Activated naive CD8-positive, alpha-beta T cell treated with anti-CD3 and anti-CD28 coated beads for 36 hours (primary cell): ENCODE measurements at regions not wholly inside any gene's neighbourhood (a gene's known extent, or its start where the extent isn't known, plus 50 kb on each side); places are given as distances from the start of the nearest gene placed in this dataset.

Experiments used
- DNase-seq: peaks from one replicate; pipeline ENCODE4 v3.0.0; 2021
- H3K27ac Mint-ChIP-seq: one replicate; pipeline ENCODE4 v1.8.0; 2022; ENCODE audit warnings: mild to moderate bottlenecking, moderate library complexity, mixed read lengths
- H3K27me3 Mint-ChIP-seq: one replicate; pipeline ENCODE4 v1.8.0; 2022; ENCODE audit warnings: mild to moderate bottlenecking, mixed read lengths
- H3K36me3 Mint-ChIP-seq: one replicate; pipeline ENCODE4 v1.8.0; 2021; ENCODE audit warnings: mild to moderate bottlenecking, mixed read lengths
- H3K4me1 Mint-ChIP-seq: one replicate; pipeline ENCODE4 v1.8.0; 2021; ENCODE audit warnings: mixed read lengths
- H3K4me3 Mint-ChIP-seq: one replicate; pipeline ENCODE4 v1.8.0; 2022; ENCODE audit warnings: mild to moderate bottlenecking, moderate library complexity, mixed read lengths
- H3K9me3 Mint-ChIP-seq: one replicate; pipeline ENCODE4 v1.8.0; 2022; ENCODE audit warnings: mixed read lengths

DNA sequence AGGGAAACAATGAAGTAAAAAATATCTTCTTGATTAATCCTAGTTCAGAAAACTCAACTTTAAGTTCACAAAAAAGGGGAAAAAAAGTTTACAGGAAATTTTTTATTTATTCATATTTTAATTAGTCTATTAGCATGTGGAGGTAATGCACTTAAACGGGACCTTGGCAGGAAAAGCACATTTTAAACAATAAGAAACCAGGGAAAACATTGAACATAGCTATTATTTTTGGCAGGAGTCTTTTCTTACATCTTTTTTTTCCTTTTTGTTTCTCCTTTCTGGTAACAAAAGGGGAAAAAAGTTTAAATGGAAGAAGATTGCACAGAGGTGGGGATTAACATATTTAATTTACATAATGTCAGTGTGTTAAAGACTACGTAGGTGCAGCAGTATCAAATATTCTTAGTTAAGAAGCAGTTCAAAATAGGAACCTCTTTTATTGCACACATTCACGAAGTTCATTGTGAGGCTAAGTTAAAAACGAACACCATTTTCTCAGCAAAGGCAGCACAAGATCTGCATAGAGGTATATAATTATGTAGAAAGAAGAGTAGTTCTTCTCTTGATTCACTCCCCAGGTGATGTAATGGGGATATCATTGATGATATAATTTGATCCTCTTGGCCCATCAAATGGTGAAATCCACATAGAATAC is 940.5 kb downstream of the CDH11 start:
- Mint-ChIP-seq H3K4me3 (no peak overlapping the region), H3K9me3 (peaks cover 22% of the 10 kb centered on the region), H3K27ac (no peak overlapping the region), H3K4me1 (no peaks in the 10 kb centered on the region), H3K36me3 (no peaks in the 10 kb centered on the region), H3K27me3 (no peaks in the 10 kb centered on the region)
- DNase-seq, result no peak

DNA sequence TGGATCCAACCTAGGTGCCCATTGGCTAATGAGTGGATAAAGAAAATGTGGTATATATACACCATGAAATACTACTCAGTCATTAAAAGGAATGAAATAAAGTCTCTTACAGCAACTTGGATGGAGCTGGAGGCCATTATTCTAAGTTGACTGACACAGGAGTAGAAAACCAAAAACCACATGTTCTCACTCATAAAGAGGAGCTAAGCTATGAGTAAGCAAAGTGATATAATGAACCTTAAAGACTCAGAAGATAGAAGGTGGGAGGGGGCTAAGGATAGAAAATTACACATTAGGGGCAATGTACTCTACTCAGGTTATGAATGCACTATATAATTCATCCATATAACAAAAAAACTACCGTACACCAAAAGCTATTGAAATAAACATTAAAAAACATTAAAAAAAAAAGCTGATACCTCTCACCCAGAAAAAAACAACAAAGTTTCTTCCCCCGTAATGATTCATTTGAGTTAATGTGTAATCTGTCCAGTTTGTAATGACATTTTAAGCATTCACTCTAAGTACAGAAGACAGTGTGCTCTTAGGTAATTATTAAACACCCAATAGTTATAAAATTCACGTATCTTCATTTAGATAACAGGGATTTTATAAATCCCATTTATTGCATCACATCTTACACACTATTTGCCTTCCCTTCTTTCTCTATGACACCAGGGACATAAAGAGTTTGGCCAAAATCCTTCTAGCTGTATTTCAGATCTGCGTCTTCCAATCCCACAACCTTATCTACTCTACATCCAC is 941.5 kb downstream of the CDH11 start:
- Mint-ChIP-seq H3K27me3 (no peaks in the 10 kb centered on the region), H3K36me3 (no peaks in the 10 kb centered on the region), H3K27ac (no peak overlapping the region), H3K4me3 (no peak overlapping the region), H3K9me3 (peaks cover 22% of the 10 kb centered on the region), H3K4me1 (no peaks in the 10 kb centered on the region)
- no peak for DNase-seq

GRCh38 chr16:64174327-64174726 is 947.5 kb downstream of the CDH11 start:
- Mint-ChIP-seq H3K27ac (no peak overlapping the region), H3K9me3 (peaks cover 13% of the 10 kb centered on the region), H3K27me3 (no peaks in the 10 kb centered on the region), H3K36me3 (no peaks in the 10 kb centered on the region), H3K4me3 (no peak overlapping the region), H3K4me1 (no peaks in the 10 kb centered on the region)
- DNase-seq, result no peak

GRCh38 chr16:64172652-64173051 is 949.2 kb downstream of the CDH11 start:
- H3K4me1 Mint-ChIP-seq, result no peaks in the 10 kb centered on the region
- no peaks in the 10 kb centered on the region for H3K27me3 Mint-ChIP-seq
- DNase-seq, result no peak
- H3K4me3 Mint-ChIP-seq, result no peak overlapping the region
- H3K36me3 Mint-ChIP-seq, result no peaks in the 10 kb centered on the region
- peaks cover 13% of the 10 kb centered on the region for H3K9me3 Mint-ChIP-seq
- no peak overlapping the region for H3K27ac Mint-ChIP-seq

- Mint-ChIP-seq H3K27me3 (no peaks in the 10 kb centered on the region), H3K27ac (no peak overlapping the region), H3K36me3 (no peaks in the 10 kb centered on the region), H3K4me1 (no peaks in the 10 kb centered on the region), H3K9me3 (peaks cover 9% of the 10 kb centered on the region), H3K4me3 (no peak overlapping the region)
- DNase-seq, result no peak
Measured at GRCh38 chr16:64172226-64172625, 949.6 kb downstream of the CDH11 start.

GRCh38 chr16:64171632-64172031 is 950.2 kb downstream of the CDH11 start:
- Mint-ChIP-seq H3K4me3 (no peak overlapping the region), H3K36me3 (no peaks in the 10 kb centered on the region), H3K27me3 (no peaks in the 10 kb centered on the region), H3K4me1 (no peaks in the 10 kb centered on the region), H3K27ac (no peak overlapping the region), H3K9me3 (peaks cover 9% of the 10 kb centered on the region)
- DNase-seq, result no peak

- Mint-ChIP-seq H3K27me3 (no peaks in the 10 kb centered on the region), H3K9me3 (peaks cover 12% of the 10 kb centered on the region), H3K4me1 (no peaks in the 10 kb centered on the region), H3K4me3 (no peak overlapping the region), H3K36me3 (no peaks in the 10 kb centered on the region), H3K27ac (no peak overlapping the region)
- DNase-seq, result no peak
Measured at GRCh38 chr16:64168371-64168770, 953.5 kb downstream of the CDH11 start.

DNA sequence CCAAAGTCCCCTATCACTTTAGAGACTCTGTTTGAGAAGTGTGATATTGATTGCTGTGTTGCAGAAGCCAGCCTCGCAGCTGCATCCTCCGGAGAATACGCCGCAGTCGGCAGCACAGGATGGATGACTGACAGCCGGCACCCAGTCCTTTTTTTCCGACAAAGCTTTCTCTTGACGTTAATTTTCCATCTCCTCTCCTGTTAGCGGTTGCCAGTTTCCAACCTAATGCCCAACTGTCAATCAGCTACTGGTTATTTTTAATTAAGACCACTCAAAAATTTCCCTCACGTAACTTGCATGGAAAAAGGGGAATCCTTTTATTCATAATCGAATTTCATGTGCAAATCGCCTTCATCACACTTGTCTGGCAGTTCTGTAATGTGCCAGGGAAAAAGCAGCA is 953.9 kb downstream of the CDH11 start:
- no peak overlapping the region for H3K4me3 Mint-ChIP-seq
- no peaks in the 10 kb centered on the region for H3K36me3 Mint-ChIP-seq
- H3K27me3 Mint-ChIP-seq, result no peaks in the 10 kb centered on the region
- H3K27ac Mint-ChIP-seq, result no peak overlapping the region
- DNase-seq, result no peak
- H3K4me1 Mint-ChIP-seq, result no peaks in the 10 kb centered on the region
- peaks cover 12% of the 10 kb centered on the region for H3K9me3 Mint-ChIP-seq

DNA sequence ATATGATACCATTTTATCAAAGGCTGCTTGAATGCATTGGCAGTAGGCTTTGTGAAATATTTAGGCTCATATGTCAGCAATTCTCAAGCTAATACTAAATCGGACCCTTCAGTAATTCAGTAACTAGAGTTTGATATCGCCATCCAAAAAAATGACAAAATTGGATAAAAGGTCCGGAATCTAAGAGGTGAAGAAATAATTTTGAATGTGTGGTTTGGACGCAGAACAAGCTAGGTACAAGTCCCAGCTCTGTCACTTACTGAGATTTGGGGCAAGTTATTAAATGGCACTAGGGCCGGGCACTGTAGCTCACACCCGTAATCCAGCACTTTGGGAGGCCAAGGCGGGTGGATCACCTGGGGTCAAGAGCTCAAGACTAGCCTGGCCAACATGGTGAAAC is 956.5 kb downstream of the CDH11 start:
- H3K4me3 Mint-ChIP-seq, result no peak overlapping the region
- no peak overlapping the region for H3K27ac Mint-ChIP-seq

GRCh38 chr16:64162613-64163375 is 959.1 kb downstream of the CDH11 start:
- Mint-ChIP-seq H3K9me3 (peaks cover 8% of the 10 kb centered on the region), H3K4me3 (no peak overlapping the region), H3K27me3 (no peaks in the 10 kb centered on the region), H3K27ac (no peak overlapping the region), H3K4me1 (no peaks in the 10 kb centered on the region), H3K36me3 (no peaks in the 10 kb centered on the region)
- no peak for DNase-seq

More for the DNA sequence above, 956.5 kb downstream of the CDH11 start:
- Mint-ChIP-seq H3K9me3 (peaks cover 12% of the 10 kb centered on the region), H3K4me1 (no peaks in the 10 kb centered on the region), H3K27me3 (no peaks in the 10 kb centered on the region), H3K36me3 (no peaks in the 10 kb centered on the region)
- no peak for DNase-seq

DNA sequence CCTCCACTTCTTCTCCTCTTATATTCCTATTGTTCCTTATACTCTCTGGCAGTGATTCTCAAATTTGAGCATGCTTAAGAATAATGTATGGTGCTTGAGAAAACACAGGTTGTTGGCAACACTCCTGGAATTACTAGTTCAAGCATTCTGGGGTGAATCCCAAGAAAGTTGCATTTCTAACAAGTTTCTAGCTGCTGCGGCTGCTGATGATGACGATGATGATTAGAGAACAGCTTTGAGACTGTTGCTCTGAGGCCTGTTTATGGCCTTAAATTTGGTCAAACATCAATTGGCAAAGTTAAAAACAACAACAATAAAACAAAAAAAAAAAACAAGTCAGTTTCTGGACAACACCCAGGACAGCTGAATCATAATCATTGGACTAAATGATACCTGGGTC is 961.9 kb downstream of the CDH11 start:
- no peak overlapping the region for H3K4me3 Mint-ChIP-seq
- no peak overlapping the region for H3K27ac Mint-ChIP-seq
- H3K27me3 Mint-ChIP-seq, result no peaks in the 10 kb centered on the region
- H3K4me1 Mint-ChIP-seq, result no peaks in the 10 kb centered on the region
- DNase-seq, result no peak
- peaks cover 6% of the 10 kb centered on the region for H3K9me3 Mint-ChIP-seq
- H3K36me3 Mint-ChIP-seq, result no peaks in the 10 kb centered on the region

DNA sequence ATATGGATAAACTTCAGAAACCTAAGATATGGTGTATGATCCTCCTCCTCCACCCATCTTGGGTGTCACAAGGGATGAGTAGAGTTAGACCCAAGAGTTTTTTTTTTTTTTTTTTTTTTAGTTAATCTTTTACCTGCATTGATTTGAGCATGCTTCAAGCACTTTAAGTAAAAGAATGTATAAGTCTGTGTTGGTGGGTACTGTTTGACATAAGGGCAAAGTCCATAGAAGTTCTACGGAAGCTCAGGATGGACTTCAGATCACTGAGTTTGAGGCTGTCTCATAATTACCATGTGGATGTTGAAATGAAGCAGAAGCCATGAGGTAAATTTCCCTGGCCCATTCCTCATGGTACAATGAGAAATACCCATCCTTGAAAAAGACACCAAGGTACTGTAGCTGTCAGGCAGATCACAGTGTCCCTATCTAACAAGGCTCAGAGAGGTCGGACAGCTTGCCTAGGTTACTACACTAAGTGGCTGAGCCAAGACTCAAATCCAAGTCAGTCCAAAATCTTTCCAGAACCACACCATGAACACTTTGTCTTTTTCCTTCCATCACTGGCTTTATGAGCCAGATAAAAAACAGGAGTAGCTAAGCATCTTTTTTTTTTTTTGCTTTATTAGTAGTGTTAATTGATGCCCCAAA is 962.8 kb downstream of the CDH11 start:
- Mint-ChIP-seq H3K4me3 (no peak overlapping the region), H3K27ac (no peak overlapping the region), H3K4me1 (no peaks in the 10 kb centered on the region), H3K27me3 (no peaks in the 10 kb centered on the region), H3K9me3 (peaks cover 4% of the 10 kb centered on the region), H3K36me3 (no peaks in the 10 kb centered on the region)
- no peak for DNase-seq

- H3K4me3 Mint-ChIP-seq, result no peak overlapping the region
- H3K4me1 Mint-ChIP-seq, result no peaks in the 10 kb centered on the region
- H3K27ac Mint-ChIP-seq, result no peak overlapping the region
- no peaks in the 10 kb centered on the region for H3K27me3 Mint-ChIP-seq
- no peaks in the 10 kb centered on the region for H3K9me3 Mint-ChIP-seq
- no peaks in the 10 kb centered on the region for H3K36me3 Mint-ChIP-seq
- DNase-seq, result no peak
Measured at GRCh38 chr16:64153718-64154117, 968.1 kb downstream of the CDH11 start.

GRCh38 chr16:64151990-64152767 is 969.7 kb downstream of the CDH11 start:
- H3K27ac Mint-ChIP-seq, result no peak overlapping the region
- H3K27me3 Mint-ChIP-seq, result no peaks in the 10 kb centered on the region
- no peaks in the 10 kb centered on the region for H3K36me3 Mint-ChIP-seq
- H3K4me1 Mint-ChIP-seq, result no peaks in the 10 kb centered on the region
- H3K9me3 Mint-ChIP-seq, result peaks cover 2% of the 10 kb centered on the region
- no peak overlapping the region for H3K4me3 Mint-ChIP-seq
- DNase-seq, result no peak
